Activated T-cell treated with anti-CD3 and anti-CD28 coated beads, Interleukin-2, amount 50 U/mL, for 4 hours (primary cell): ENCODE measurements at regions not wholly inside any gene's neighbourhood (a gene's known extent, or its start where the extent isn't known, plus 50 kb on each side); places are given as distances from the start of the nearest gene placed in this dataset.

ENCODE experiments used
- ATAC-seq, 2 donors: fragments of 200-7000 bp; cut with Tn5 transposase; one replicate each; pipeline ENCODE4 v1.10.0; 2021
- DNase-seq: peaks from one replicate; pipeline ENCODE4 v3.0.0-alpha.2; 2020
- H3K27me3 Mint-ChIP-seq: one replicate; pipeline ENCODE4 v1.8.0; 2021; ENCODE audit warnings: low read depth, mixed read lengths
- H3K36me3 Mint-ChIP-seq: one replicate; pipeline ENCODE4 v1.8.0; 2022; ENCODE audit warnings: mixed read lengths; ENCODE audit not compliant: insufficient read depth
- H3K4me1 Mint-ChIP-seq: one replicate; pipeline ENCODE4 v1.8.0; 2021; ENCODE audit warnings: low read depth, mixed read lengths
- H3K4me3 Mint-ChIP-seq: one replicate; pipeline ENCODE4 v1.8.0; 2021; ENCODE audit warnings: mild to moderate bottlenecking, moderate library complexity, mixed read lengths
- H3K9me3 Mint-ChIP-seq: one replicate; pipeline ENCODE4 v1.8.0; 2021; ENCODE audit warnings: mixed read lengths

DNA sequence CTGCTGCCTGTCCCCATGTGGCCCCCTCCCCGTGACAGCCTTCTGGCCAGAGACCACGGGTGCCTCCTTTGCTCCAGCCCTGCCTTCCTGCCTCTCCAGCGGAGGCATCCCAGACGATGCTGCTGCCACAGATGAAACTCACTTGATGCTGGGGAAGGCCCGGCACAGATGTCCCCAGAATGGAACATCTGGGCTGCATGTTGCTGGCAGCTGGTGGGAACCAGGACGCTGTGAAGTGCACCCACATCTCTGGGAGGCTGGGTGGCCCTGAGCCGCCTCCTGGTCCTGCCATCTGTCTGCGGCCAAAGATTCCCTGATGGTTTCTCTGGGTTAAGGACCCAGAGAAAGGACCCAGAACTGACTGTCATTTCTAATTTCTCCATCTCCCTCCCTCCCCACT is 51.9 kb upstream of the PTPRS start:
- no peak for ATAC-seq
- Mint-ChIP-seq H3K4me1 (no peaks in the 10 kb centered on the region), H3K9me3 (peaks cover 3% of the 10 kb centered on the region), H3K4me3 (no peak overlapping the region), H3K36me3 (no peaks in the 10 kb centered on the region), H3K27me3 (peaks cover 58% of the 10 kb centered on the region)
- DNase-seq: no peak

DNA sequence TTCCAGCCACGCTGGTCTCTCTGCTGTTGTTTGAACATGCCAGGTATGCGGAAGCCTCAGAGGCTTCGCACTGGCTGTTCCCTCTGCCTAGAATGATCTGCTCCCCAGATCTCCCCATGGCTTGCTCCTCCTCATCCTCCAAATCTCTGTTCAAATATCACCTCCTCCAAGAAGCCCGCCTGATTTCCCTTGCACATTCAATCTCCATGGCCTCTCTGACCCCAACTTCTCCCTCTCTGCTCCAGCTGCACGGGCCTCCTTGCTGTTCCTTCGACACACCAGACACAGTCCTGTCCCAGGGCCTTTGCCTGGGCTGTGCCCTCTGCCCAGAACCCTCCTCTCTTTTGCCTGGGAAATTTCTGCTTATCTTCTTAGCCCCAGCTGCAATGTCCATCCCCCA is 52.5 kb upstream of the PTPRS start:
- Mint-ChIP-seq H3K4me1 (no peaks in the 10 kb centered on the region), H3K27me3 (peaks cover 60% of the 10 kb centered on the region), H3K36me3 (no peaks in the 10 kb centered on the region), H3K9me3 (peaks cover 3% of the 10 kb centered on the region), H3K4me3 (no peak overlapping the region)
- no peak for DNase-seq
- no peak for ATAC-seq

DNA sequence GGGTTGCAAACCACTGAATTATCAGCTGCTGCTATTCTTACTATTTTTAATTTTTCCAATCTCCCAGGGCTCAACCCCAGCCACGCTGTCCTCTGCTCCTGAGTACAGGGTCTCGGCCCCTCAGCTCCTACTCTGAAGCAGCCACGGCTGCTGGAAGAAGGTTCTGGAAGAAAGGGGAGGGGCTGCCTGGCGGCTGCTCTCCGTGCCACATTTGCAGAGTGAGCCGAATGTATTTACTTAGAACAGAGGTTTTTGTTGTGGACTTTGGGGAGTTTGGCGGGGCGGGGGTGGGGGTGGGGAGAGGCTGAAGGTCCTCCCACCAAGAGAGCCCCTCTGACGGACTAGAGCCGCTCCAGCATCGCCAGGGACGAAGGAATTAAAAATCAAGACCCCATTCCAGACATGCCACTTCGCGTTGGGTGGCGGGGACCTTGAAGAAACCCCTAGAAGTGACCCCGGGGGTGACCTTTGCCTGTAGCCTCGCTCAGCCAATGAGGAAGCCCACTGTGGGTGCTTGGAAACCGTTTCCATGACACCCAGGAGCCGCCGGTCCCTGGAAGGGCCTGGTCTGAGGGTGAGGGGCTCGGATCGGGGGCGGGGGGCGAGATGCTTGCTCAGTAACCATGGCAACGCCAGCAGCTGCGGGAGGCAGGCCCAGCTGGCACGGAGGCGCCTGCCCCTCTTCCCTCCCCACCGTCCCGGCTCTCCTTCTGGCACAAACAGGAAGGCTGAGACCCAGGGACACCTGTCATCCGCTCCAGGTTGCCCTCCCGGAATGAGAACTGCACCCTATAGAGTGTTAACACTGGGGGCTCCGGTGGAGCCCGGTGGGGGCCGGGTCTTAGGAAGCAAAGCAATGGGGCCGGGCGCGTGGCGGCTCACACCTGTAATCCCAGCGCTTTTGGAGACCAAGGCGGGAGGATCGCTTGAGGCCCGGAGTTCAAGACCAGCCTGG is 54.2 kb upstream of the PTPRS start:
- no peak overlapping the region for H3K4me3 Mint-ChIP-seq
- no peak for ATAC-seq
- DNase-seq: no peak
- no peaks in the 10 kb centered on the region for H3K9me3 Mint-ChIP-seq
- peaks cover 64% of the 10 kb centered on the region for H3K27me3 Mint-ChIP-seq
- no peaks in the 10 kb centered on the region for H3K4me1 Mint-ChIP-seq
- no peaks in the 10 kb centered on the region for H3K36me3 Mint-ChIP-seq

DNA sequence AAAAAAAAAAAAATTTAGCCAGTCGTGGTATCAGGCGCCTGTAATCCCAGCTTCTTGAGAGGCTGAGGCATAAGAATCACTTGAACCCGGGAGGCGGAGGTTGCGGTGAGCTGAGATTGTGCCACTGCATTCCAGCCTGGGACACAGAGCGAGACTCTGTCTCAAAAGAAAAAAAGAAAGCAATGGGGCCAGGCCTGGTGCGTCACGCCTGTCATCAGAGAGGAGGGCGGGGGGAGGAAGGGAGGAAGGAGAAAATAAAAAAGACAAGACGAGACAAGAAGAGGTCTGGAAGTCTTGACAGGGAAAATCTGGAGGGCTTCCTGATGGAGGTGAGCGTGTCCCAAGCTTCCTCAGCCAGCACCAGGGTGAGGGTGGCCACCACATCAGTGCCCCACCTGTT is 54.9 kb upstream of the PTPRS start:
- peaks cover 64% of the 10 kb centered on the region for H3K27me3 Mint-ChIP-seq
- H3K4me1 Mint-ChIP-seq: no peaks in the 10 kb centered on the region
- H3K36me3 Mint-ChIP-seq: no peaks in the 10 kb centered on the region
- no peak for DNase-seq
- H3K9me3 Mint-ChIP-seq: no peaks in the 10 kb centered on the region
- no peak overlapping the region for H3K4me3 Mint-ChIP-seq
- ATAC-seq: no peak

DNA sequence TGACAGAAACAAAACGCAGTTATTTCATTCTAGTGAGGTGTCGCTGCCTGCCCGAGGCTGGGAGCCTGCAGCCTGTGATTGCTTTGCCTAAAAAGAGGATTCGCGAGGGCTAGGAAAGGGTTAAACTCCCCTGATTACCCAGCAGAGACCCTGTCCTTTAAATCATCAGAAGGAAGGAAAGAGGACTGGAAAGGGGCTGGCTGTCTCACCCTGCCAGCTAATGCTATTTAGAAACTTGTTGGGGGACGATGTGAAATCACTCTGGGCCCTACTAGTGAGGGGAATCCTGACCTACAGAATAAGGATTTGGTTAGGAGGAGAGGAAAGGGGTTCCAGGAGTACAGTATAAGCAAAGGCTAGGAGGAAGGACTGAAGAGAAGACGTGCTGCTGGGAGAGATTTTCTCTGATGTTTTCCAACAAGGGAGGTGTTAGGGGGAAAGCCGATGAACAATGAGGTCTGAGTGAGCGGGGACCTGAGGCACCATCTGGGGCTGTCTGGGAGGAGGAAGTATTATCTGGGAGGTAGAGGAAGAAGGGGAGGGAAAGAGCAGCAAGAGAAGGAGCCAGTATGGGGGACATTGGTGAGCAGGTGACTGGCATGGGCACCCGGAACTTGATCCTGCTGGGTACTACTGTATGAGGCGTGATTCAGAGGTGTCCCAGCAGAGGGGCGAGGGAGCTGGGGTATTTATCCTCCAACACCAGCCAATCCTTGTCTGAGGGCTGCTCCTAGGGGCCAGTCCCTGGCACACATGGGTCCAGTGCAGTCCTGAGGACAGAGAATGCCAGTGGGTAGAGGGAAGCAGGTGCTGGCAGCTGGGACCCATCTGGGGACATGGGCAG is 55.7 kb upstream of the PTPRS start:
- Mint-ChIP-seq H3K9me3 (no peaks in the 10 kb centered on the region), H3K4me1 (no peaks in the 10 kb centered on the region), H3K36me3 (no peaks in the 10 kb centered on the region), H3K4me3 (no peak overlapping the region), H3K27me3 (peaks cover 61% of the 10 kb centered on the region)
- ATAC-seq (no peak), DNase-seq (no peak)

DNA sequence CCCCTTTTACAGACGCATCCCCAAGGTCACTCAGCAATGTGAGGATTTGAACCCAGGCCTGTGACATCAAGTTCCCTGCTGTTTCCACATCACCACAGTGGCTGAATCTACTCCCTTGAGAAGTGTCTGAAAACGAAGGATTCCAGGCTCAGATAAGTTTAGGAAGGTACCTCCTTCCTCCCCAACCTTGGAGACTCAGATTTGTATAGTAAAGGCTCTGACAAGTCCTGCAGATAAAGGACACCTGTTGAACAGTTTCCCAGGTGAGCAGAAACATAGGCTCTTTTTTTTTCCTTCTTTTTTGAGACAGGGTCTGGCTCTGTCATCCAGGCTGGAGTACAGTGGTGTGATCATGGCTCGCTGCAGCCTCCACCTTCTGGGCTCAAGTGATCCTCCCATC is 56.4 kb upstream of the PTPRS start:
- Mint-ChIP-seq H3K27me3 (peaks cover 60% of the 10 kb centered on the region), H3K4me1 (no peaks in the 10 kb centered on the region), H3K36me3 (no peaks in the 10 kb centered on the region), H3K9me3 (no peaks in the 10 kb centered on the region), H3K4me3 (no peak overlapping the region)
- ATAC-seq (no peak), DNase-seq (no peak)

DNA sequence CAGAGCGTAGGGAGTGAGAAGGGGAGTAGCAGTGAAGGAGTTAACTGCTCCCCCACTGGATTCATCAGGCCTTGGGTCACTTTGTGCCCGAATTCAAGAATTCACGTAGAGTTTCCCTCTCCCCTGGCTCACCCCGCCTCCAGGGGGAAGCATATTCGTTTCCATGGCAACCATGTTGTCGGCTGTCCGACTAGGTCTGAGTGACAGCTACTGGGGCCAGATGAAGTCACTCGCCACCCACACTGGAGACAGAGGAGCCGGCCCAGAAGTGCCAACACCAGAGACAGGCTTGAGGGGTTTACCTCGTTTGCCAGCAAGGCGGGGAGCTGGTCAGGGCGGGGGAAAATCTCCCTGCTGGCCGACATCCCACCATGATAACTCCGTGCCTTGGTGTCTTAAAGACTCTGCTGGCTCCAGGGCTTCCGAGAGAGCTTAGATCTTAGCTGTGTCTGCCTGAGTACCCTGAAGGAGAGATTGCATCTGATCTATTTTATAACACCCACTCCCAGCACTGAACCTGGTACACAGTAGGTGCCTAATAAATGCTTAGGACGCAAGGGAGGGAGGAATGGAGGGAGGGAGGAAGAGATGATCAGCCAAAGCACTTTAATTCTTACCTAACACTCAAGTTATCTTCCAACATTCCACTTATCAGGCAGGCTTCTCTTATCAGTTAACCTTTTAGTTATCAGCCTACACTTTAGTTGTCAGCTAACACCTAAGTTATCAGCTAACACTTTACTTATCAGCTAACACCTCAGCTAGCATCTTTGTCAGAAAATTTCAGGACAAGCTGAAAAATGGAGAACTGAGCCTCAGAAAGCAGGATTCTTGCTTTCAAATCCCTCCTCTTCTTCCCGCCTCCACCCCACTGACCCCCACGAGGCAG is 57.2 kb upstream of the ZNRF4 start:
- H3K27me3 Mint-ChIP-seq: peaks cover 53% of the 10 kb centered on the region
- no peak for DNase-seq
- H3K4me1 Mint-ChIP-seq: no peaks in the 10 kb centered on the region
- no peak overlapping the region for H3K4me3 Mint-ChIP-seq
- H3K9me3 Mint-ChIP-seq: no peaks in the 10 kb centered on the region
- no peaks in the 10 kb centered on the region for H3K36me3 Mint-ChIP-seq
- no peak for ATAC-seq

DNA sequence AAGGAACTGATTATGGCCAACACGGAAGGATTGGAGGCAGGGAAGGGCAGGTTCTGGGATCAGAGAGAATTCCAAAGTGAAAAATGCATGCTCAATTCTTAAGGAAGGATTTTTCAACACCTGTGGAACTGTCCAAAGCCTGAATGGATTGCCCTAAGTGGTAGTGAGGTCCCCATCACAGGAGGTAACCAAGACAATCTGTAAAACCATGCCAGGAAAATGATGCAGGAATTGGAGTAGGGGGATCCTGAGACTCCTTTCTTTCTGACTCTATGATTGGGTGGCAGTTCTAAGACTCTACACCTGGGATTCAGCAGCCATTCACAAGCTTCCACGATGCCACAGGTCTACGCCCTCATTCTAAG is 56.5 kb upstream of the ZNRF4 start:
- peaks cover 47% of the 10 kb centered on the region for H3K27me3 Mint-ChIP-seq
- no peak for DNase-seq
- H3K9me3 Mint-ChIP-seq: no peaks in the 10 kb centered on the region
- no peak for ATAC-seq
- no peaks in the 10 kb centered on the region for H3K4me1 Mint-ChIP-seq
- no peaks in the 10 kb centered on the region for H3K36me3 Mint-ChIP-seq
- no peak overlapping the region for H3K4me3 Mint-ChIP-seq

DNA sequence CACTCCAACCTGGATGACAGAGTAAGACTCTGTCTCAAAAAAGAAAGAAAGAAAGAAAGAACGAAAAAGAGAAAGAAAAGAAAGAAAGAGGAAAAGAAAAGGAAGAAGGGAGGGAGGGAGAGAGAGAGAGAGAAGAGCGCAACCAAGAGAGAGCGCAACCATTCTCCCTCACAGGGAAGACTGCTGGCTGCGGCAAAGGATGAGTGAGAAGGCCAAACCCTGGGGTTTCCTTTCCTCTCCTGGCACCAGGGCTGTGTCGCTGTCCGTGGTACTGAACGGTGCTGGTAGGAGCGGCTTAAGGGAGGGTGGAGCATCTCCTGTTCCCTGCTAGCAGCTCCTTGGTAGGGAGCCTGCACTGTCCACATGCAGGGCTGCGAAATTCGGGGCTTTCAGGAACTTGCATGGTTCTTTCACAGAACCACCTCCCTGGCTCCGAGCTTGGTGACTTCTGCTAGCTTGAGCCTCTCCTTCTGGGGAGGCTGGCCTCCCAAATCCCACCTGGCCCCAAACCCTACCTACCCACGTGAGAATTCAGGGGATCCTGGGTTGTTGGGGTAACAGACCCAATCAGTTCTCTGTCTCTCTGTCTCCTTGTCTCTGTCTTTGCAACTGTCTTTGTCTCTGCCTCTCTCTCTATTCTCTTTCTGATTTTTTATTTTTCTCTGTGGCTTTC is 51.1 kb upstream of the ZNRF4 start:
- Mint-ChIP-seq H3K4me1 (no peaks in the 10 kb centered on the region), H3K4me3 (no peak overlapping the region), H3K36me3 (no peaks in the 10 kb centered on the region), H3K27me3 (peaks cover 12% of the 10 kb centered on the region), H3K9me3 (peaks cover 20% of the 10 kb centered on the region)
- DNase-seq (peak; percentile 42), ATAC-seq (peak; percentile 46 to 59)
